GM12865 (cell line): ENCODE measurements at regions not wholly inside any gene's neighbourhood (a gene's known extent, or its start where the extent isn't known, plus 50 kb on each side); places are given as distances from the start of the nearest gene placed in this dataset.

ENCODE experiments used
- DNase-seq: peaks from one replicate; pipeline ENCODE4 v3.0.0; 2010; ENCODE audit warnings: low read depth
- H3K4me3 ChIP-seq: 2 replicates; pipeline ENCODE4 v1.5.1; 2011; ENCODE audit warnings: mild to moderate bottlenecking, low read depth, low read length, control low read depth
- CTCF ChIP-seq: IDR thresholded peaks from 2 replicates; pipeline ENCODE4 v1.5.1; 2011; ENCODE audit warnings: low read length, control low read depth, low read depth, inconsistent platforms; ENCODE audit not compliant: insufficient read depth; ENCODE audit errors: missing control alignments

GRCh38 chr15:81532001-81532400, 158.0 kb upstream of the TMC3 start:
- DNase-seq = no peak
- TF ChIP-seq CTCF = no peak
- no peak overlapping the region for H3K4me3 ChIP-seq

GRCh38 chr15:81531109-81531592, 157.1 kb upstream of the TMC3 start:
- no peak for TF ChIP-seq CTCF
- no peak overlapping the region for H3K4me3 ChIP-seq

GRCh38 chr15:81530271-81530691, 156.3 kb upstream of the TMC3 start:
- no peak for DNase-seq
- TF ChIP-seq CTCF = no peak
- no peak overlapping the region for H3K4me3 ChIP-seq

More at GRCh38 chr15:81531109-81531592, 157.1 kb upstream of the TMC3 start:
- no peak for DNase-seq

- TF ChIP-seq CTCF = no peak
- no peak for DNase-seq
- H3K4me3 ChIP-seq = no peak overlapping the region
Measured at GRCh38 chr15:81529481-81529880, 155.5 kb upstream of the TMC3 start.

- TF ChIP-seq CTCF = no peak
- no peak for DNase-seq
- H3K4me3 ChIP-seq = no peak overlapping the region
Measured at GRCh38 chr15:81526029-81526428, 152.0 kb upstream of the TMC3 start.

GRCh38 chr15:81524496-81524895, 150.5 kb upstream of the TMC3 start:
- no peak for DNase-seq
- TF ChIP-seq CTCF = no peak
- no peak overlapping the region for H3K4me3 ChIP-seq

- no peak for DNase-seq
- no peak for TF ChIP-seq CTCF
- no peak overlapping the region for H3K4me3 ChIP-seq
Measured at GRCh38 chr15:81523867-81524266, 149.9 kb upstream of the TMC3 start.
